ENCODE measurements at regions not wholly inside any gene's neighbourhood (a gene's known extent, or its start where the extent isn't known, plus 50 kb on each side); places are given as distances from the start of the nearest gene placed in this dataset.

GRCh38 chr22:27466778-27467438 is 334.6 kb downstream of the MN1 start:
- DNase-seq: no peak

GRCh38 chr22:27467711-27468110 is 333.8 kb downstream of the MN1 start:
- no peak for DNase-seq

GRCh38 chr22:27468712-27469111 is 332.8 kb downstream of the MN1 start:
- no peak for DNase-seq

- DNase-seq: no peak
These were observed 331.3 kb downstream of the MN1 start for GRCh38 chr22:27470169-27470772.

- DNase-seq: no peak
These were observed 328.6 kb downstream of the MN1 start for GRCh38 chr22:27472975-27473374.

- DNase-seq: no peak
These were observed 328.0 kb downstream of the MN1 start for GRCh38 chr22:27473533-27473932.

- no peak for DNase-seq
These were observed 327.4 kb downstream of the MN1 start for GRCh38 chr22:27474112-27474571.

- DNase-seq: no peak
These were observed 326.6 kb downstream of the MN1 start for GRCh38 chr22:27474711-27475547.

GRCh38 chr22:27475548-27475897 is 326.0 kb downstream of the MN1 start:
- no peak for DNase-seq

GRCh38 chr22:27476318-27476717 is 325.2 kb downstream of the MN1 start:
- DNase-seq: no peak

- DNase-seq: no peak
These were observed 324.8 kb downstream of the MN1 start for GRCh38 chr22:27476729-27477128.

- no peak for DNase-seq
These were observed 324.4 kb downstream of the MN1 start for GRCh38 chr22:27477171-27477570.

- no peak for DNase-seq
These were observed 321.1 kb downstream of the MN1 start for GRCh38 chr22:27480487-27480886.

GRCh38 chr22:27482402-27482801 is 319.2 kb downstream of the MN1 start:
- DNase-seq: no peak

- no peak for DNase-seq
These were observed 318.3 kb downstream of the MN1 start for GRCh38 chr22:27483095-27483785.

GRCh38 chr22:27485842-27486241 is 315.7 kb downstream of the MN1 start:
- no peak for DNase-seq

- no peak for DNase-seq
These were observed 313.7 kb downstream of the MN1 start for GRCh38 chr22:27487600-27488452.

- DNase-seq: no peak
These were observed 312.9 kb downstream of the MN1 start for GRCh38 chr22:27488456-27489177.

- DNase-seq: no peak
These were observed 312.3 kb downstream of the MN1 start for GRCh38 chr22:27489178-27489675.

GRCh38 chr22:27490080-27490479 is 311.5 kb downstream of the MN1 start:
- DNase-seq: no peak

GRCh38 chr22:27491888-27492287 is 309.7 kb downstream of the MN1 start:
- no peak for DNase-seq
